ENCODE measurements at regions not wholly inside any gene's neighbourhood (a gene's known extent, or its start where the extent isn't known, plus 50 kb on each side); places are given as distances from the start of the nearest gene placed in this dataset.
"Not testable (repeated sequence)": the region's sequence is repeated elsewhere in the genome, so short reads cannot be mapped to it uniquely, and the experiment has no call there.

DNA sequence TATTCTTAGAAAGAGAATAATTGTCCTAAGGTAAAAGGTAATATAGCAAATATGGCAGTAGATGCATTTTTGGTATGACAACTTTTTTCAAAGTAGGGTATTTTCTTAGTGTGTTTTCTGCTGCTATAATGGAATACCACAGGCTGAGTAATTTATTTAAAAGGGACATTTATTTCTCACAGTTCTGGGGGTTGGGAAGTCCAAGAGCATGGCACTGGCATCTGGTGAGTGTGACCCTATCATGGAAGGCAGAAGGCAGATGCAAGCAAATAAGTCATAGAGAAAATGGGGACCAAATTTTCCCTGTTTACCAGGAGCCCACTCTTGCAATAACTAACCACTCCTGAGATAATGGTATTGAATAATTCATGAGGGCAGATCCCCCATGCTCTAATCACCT is 922.5 kb upstream of the MAN1A1 start:
- no peaks in the 10 kb centered on the region for H3K36me3 ChIP-seq (ENCODE audit: low read depth)
- H2AFZ ChIP-seq, result no peak overlapping the region
- H3K79me2 ChIP-seq (ENCODE audit: insufficient read depth), result no peaks in the 10 kb centered on the region
- no peaks in the 10 kb centered on the region for H3K27me3 ChIP-seq (replicated peaks; ENCODE audit: insufficient read depth)
- H4K20me1 ChIP-seq (ENCODE audit: insufficient read depth), result no peaks in the 10 kb centered on the region
- no peak overlapping the region for H3K4me2 ChIP-seq (ENCODE audit: unreplicated experiment)
- H3K9ac ChIP-seq, result no peak overlapping the region
- H3K4me3 ChIP-seq, result no peak overlapping the region
- DNase-seq, result no peak
- no peaks in the 10 kb centered on the region for H3K9me3 ChIP-seq (ENCODE audit: low read depth)
- no peaks in the 10 kb centered on the region for H3K9me2 ChIP-seq (ENCODE audit: insufficient read depth)
- no peaks in the 10 kb centered on the region for H3F3A ChIP-seq (ENCODE audit: insufficient read depth)
- in situ Hi-C loops (cut with MboI), result no loop called here
- H3K27ac ChIP-seq, result no peak overlapping the region
- TF ChIP-seq EZH2 (IDR thresholded peaks at IDR 0.05; ENCODE audit: insufficient read depth, poor library complexity, severe bottlenecking) (no peak), EZH2phosphoT487 (IDR thresholded peaks at IDR 0.05; ENCODE audit: insufficient read depth, low read depth) (no peak)
- no peaks in the 10 kb centered on the region for H3K4me1 ChIP-seq (ENCODE audit: insufficient read depth)

DNA sequence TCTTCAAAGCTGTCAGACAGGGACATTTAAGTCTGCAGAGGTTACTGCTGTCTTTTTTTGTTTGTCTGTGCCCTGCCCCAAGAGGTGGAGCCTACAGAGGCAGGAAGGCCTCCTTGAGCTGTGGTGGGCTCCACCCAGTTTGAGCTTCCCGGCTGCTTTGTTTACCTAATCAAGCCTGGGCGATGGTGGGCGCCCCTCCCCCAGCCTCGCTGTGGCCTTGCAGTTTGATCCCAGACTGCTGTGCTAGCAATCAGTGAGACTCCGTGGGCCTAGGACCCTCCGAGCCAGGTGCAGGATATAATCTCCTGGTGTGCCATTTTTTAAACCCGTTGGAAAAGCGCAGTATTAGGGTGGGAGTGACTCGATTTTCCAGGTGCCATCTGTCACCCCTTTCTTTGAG is 918.7 kb upstream of the MAN1A1 start:
- WGBS, 2 experiments (ENCODE audit: low coverage in 1 of 2, low lambda C conversion rate in 2 of 2, missing lambda C conversion rate in 2 of 2), result 43 to 50% methylated on average over 9 of the region's 9 CpGs
- in situ Hi-C loops (cut with MboI); H3K79me2 ChIP-seq (ENCODE audit: insufficient read depth): not testable (repeated sequence)

DNA sequence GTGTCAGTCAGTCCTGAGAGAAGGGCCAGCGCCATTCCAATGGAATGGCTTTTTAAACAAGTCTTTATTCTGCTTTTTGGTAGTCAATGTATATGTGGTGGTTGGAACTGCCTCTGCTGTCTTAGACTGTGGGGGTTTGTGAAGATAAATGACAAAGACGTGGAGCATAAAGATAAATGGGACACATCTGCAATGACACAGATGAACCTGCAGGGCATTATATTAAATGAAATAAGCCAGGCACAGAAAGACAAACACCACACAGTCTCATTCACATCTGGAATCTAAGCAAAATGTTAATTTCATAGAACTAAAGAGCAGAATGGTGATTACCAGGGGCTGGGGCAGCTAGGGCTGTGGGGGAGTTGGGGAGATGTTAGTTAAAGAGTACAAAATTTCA is 912.8 kb upstream of the MAN1A1 start:
- Histone ChIP-seq H4K20me1 (ENCODE audit: insufficient read depth) (no peaks in the 10 kb centered on the region), H3K27me3 (replicated peaks; ENCODE audit: insufficient read depth) (no peaks in the 10 kb centered on the region), H3K79me2 (ENCODE audit: insufficient read depth) (no peaks in the 10 kb centered on the region), H2AFZ (no peak overlapping the region), H3K27ac (no peak overlapping the region), H3K9me2 (ENCODE audit: insufficient read depth) (no peaks in the 10 kb centered on the region), H3K4me2 (ENCODE audit: unreplicated experiment) (no peak overlapping the region), H3K9ac (no peak overlapping the region), H3K4me1 (ENCODE audit: insufficient read depth) (no peaks in the 10 kb centered on the region), H3K36me3 (ENCODE audit: low read depth) (no peaks in the 10 kb centered on the region), H3F3A (ENCODE audit: insufficient read depth) (no peaks in the 10 kb centered on the region), H3K4me3 (no peak overlapping the region), H3K9me3 (ENCODE audit: low read depth) (no peaks in the 10 kb centered on the region)
- no peak for TF ChIP-seq EZH2phosphoT487 (IDR thresholded peaks at IDR 0.05; ENCODE audit: insufficient read depth, low read depth)
- TF ChIP-seq EZH2 (IDR thresholded peaks at IDR 0.05; ENCODE audit: insufficient read depth, poor library complexity, severe bottlenecking), result no peak
- 55 to 76% methylated on average over 2 of the region's 2 CpGs for WGBS, 2 experiments (ENCODE audit: low coverage in 1 of 2, low lambda C conversion rate in 2 of 2, missing lambda C conversion rate in 2 of 2)
- no peak for DNase-seq
- in situ Hi-C loops (cut with MboI), result no loop called here

More for the DNA sequence above, 918.7 kb upstream of the MAN1A1 start:
- not testable (repeated sequence) for DNase-seq; H4K20me1 ChIP-seq (ENCODE audit: insufficient read depth); H3K9ac ChIP-seq; H3K9me2 ChIP-seq (ENCODE audit: insufficient read depth); H3K4me3 ChIP-seq; H3F3A ChIP-seq (ENCODE audit: insufficient read depth); H3K27me3 ChIP-seq (replicated peaks; ENCODE audit: insufficient read depth); H3K36me3 ChIP-seq (ENCODE audit: low read depth); H3K9me3 ChIP-seq (ENCODE audit: low read depth); H3K4me2 ChIP-seq (ENCODE audit: unreplicated experiment); H2AFZ ChIP-seq; H3K4me1 ChIP-seq (ENCODE audit: insufficient read depth); H3K27ac ChIP-seq

DNA sequence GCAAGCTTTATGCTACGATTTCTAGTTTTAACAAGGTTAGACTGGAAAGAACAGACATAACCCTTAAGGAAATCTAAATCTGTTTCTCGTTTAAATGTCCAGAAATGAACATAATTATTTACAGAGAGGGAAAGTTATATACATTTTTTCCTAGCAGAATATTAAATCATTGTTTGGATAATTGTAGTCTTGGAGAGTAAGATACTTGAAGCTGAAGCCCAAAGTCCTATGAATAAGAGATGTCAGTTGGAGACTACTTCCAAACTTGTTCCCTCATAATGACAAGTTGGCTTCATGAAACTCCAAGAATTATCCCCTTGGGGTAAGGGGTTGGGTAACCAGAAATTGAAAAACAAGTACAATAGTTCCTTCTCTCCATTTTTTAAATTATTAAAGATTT is 911.1 kb upstream of the MAN1A1 start:
- TF ChIP-seq EZH2 (IDR thresholded peaks at IDR 0.05; ENCODE audit: insufficient read depth, poor library complexity, severe bottlenecking), result no peak
- TF ChIP-seq EZH2phosphoT487 (IDR thresholded peaks at IDR 0.05; ENCODE audit: insufficient read depth, low read depth), result no peak
- in situ Hi-C loops (cut with MboI), result no loop called here
- WGBS, 2 experiments (ENCODE audit: low coverage in 1 of 2, low lambda C conversion rate in 2 of 2, missing lambda C conversion rate in 2 of 2), result 8 to 9% methylated on average over 2 of the region's 2 CpGs

DNA sequence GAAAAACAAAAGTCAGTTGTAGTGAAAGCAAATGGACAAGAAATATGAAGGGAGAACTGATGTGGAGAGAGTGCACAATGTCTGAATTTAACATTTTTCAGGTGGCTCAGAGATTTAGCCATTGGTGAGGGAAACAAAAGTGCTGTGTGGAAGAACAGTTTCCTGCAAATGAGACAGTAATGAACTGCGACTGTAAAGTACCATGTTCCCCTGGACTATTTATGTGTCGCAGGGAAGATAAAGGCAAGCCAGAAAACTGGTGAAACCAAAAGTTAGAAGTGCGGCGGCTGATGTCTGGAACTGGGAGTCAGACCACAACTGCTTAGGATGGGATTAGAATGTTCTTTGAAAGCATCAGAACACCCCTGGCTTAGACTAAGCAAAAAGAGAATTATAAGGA is 905.1 kb upstream of the MAN1A1 start:
- Histone ChIP-seq H3K4me2 (ENCODE audit: unreplicated experiment) (no peak overlapping the region), H3K4me3 (no peak overlapping the region), H3K9me3 (ENCODE audit: low read depth) (no peaks in the 10 kb centered on the region), H3K27me3 (replicated peaks; ENCODE audit: insufficient read depth) (no peaks in the 10 kb centered on the region), H2AFZ (no peak overlapping the region), H3K79me2 (ENCODE audit: insufficient read depth) (no peaks in the 10 kb centered on the region), H3K9me2 (ENCODE audit: insufficient read depth) (no peaks in the 10 kb centered on the region; the same call in 1 of the 2 replicates), H4K20me1 (ENCODE audit: insufficient read depth) (no peaks in the 10 kb centered on the region), H3K9ac (no peak overlapping the region), H3F3A (ENCODE audit: insufficient read depth) (no peaks in the 10 kb centered on the region), H3K4me1 (ENCODE audit: insufficient read depth) (no peaks in the 10 kb centered on the region), H3K36me3 (ENCODE audit: low read depth) (no peaks in the 10 kb centered on the region), H3K27ac (no peak overlapping the region)
- in situ Hi-C loops (cut with MboI), result no loop called here
- WGBS, 2 experiments (ENCODE audit: low coverage in 1 of 2, low lambda C conversion rate in 2 of 2, missing lambda C conversion rate in 2 of 2), result 61 to 68% methylated on average over 4 of the region's 4 CpGs
- DNase-seq, result no peak
- TF ChIP-seq EZH2 (IDR thresholded peaks at IDR 0.05; ENCODE audit: insufficient read depth, poor library complexity, severe bottlenecking) (no peak), EZH2phosphoT487 (IDR thresholded peaks at IDR 0.05; ENCODE audit: insufficient read depth, low read depth) (no peak)

More for the DNA sequence above, 911.1 kb upstream of the MAN1A1 start:
- Histone ChIP-seq H3K9me3 (ENCODE audit: low read depth) (no peaks in the 10 kb centered on the region), H3K9ac (no peak overlapping the region), H3K9me2 (ENCODE audit: insufficient read depth) (no peaks in the 10 kb centered on the region), H3K79me2 (ENCODE audit: insufficient read depth) (no peaks in the 10 kb centered on the region), H3K4me1 (ENCODE audit: insufficient read depth) (no peaks in the 10 kb centered on the region), H3F3A (ENCODE audit: insufficient read depth) (no peaks in the 10 kb centered on the region), H4K20me1 (ENCODE audit: insufficient read depth) (no peaks in the 10 kb centered on the region), H3K4me2 (ENCODE audit: unreplicated experiment) (no peak overlapping the region), H3K27ac (no peak overlapping the region), H3K36me3 (ENCODE audit: low read depth) (no peaks in the 10 kb centered on the region), H2AFZ (no peak overlapping the region), H3K4me3 (no peak overlapping the region), H3K27me3 (replicated peaks; ENCODE audit: insufficient read depth) (no peaks in the 10 kb centered on the region)
- DNase-seq, result no peak
